HepG2 (cell line): ENCODE measurements at regions not wholly inside any gene's neighbourhood (a gene's known extent, or its start where the extent isn't known, plus 50 kb on each side); places are given as distances from the start of the nearest gene placed in this dataset.

Experiments used
- ATAC-seq: fragments of 200-7000 bp; cut with Tn5 transposase; 3 replicates; pipeline ENCODE4 v1.9.1; 2020; ENCODE audit warnings: mild to moderate bottlenecking, moderate library complexity
- BruUV-seq: library from RNA; stranded (reverse); fragments of 400-500 nt; replicated peaks from 2 replicates; lab custom pipeline; 2021; lab: Mats Ljungman, UMichigan
- CTCF ChIA-PET: fragments of 300-600 bp; formaldehyde crosslinking; extraction: SDS; loops from one replicate; lab custom pipeline; 2021; ENCODE audit warnings: low total read pairs, inconsistent platforms, low intra/inter-chr PET ratio; lab: Yijun Ruan, JAX
- POLR2A ChIA-PET: fragments of 350-600 bp; sonication (Branson Sonifier 250); formaldehyde crosslinking; loops from one replicate; lab custom pipeline; 2020; ENCODE audit warnings: antibody characterized with exemption, inconsistent platforms; lab: Yijun Ruan, JAX
- DNase-seq: peaks from one replicate; pipeline ENCODE4 v3.0.0-alpha.2; 2015; ENCODE audit warnings: low spot score
- FAIRE-seq: peaks from 3 replicates; lab custom pipeline; 2011; peaks lifted over from hg19 to GRCh38; lab: Jason Lieb, UNC
- H2AFZ ChIP-seq: one replicate; pipeline ENCODE4 v1.6.1; 2011; ENCODE audit warnings: low read length, inconsistent platforms
- H3K27ac ChIP-seq: fragments of 300-600 bp; 3 replicates; pipeline ENCODE4 v1.8.0; 2011; ENCODE audit warnings: mixed run types, mild to moderate bottlenecking, mixed read lengths, low read length, inconsistent platforms; ENCODE audit not compliant: insufficient read depth; ENCODE audit errors: extremely low read length
- H3K27me3 ChIP-seq, 2 experiments: fragments of 200-600 bp in 1 of 2; 2 replicates in 1 of 2; 3 replicates in 1 of 2; pipeline versions ENCODE4 v1.6.0 to v1.8.0; 2011; ENCODE audit warnings: low read length in 2 of 2, mild to moderate bottlenecking in 2 of 2, moderate library complexity in 2 of 2, inconsistent platforms in 1 of 2; ENCODE audit not compliant: insufficient read depth in 2 of 2, control insufficient read depth in 1 of 2
- H3K36me3 ChIP-seq, 2 experiments: fragments of 200-600 bp in 1 of 2; replicated peaks in 1 of 2; 2 replicates in 1 of 2; 3 replicates in 1 of 2; pipeline versions ENCODE4 v1.5.1 to v1.8.0; 2011; ENCODE audit warnings: low read length in 2 of 2, inconsistent platforms in 1 of 2; ENCODE audit not compliant: insufficient read depth in 2 of 2, control insufficient read depth in 1 of 2
- H3K4me1 ChIP-seq: 2 replicates; pipeline ENCODE4 v1.5.1; 2012; ENCODE audit warnings: low read length, inconsistent platforms; ENCODE audit not compliant: insufficient read depth
- H3K4me2 ChIP-seq: 2 replicates; pipeline ENCODE4 v1.6.0; 2011; ENCODE audit warnings: low read depth, low read length, inconsistent platforms
- H3K4me3 ChIP-seq, 3 experiments: fragments of 200-600 bp in 1 of 3; sonication (generic), shearing (Covaris generic) in 1 of 3; replicated peaks in 1 of 3; 2 replicates each; pipeline ENCODE4 v1.5.1; 2011 to 2016; ENCODE audit warnings: low read length in 3 of 3, inconsistent platforms in 2 of 3, low read depth in 2 of 3, mild to moderate bottlenecking in 2 of 3, control low read depth in 1 of 3, mixed read lengths in 1 of 3; ENCODE audit not compliant: insufficient read depth in 1 of 3
- H3K79me2 ChIP-seq: one replicate; pipeline ENCODE4 v1.6.1; 2011; ENCODE audit warnings: low read length, inconsistent platforms; ENCODE audit not compliant: insufficient read depth
- H3K9ac ChIP-seq: 2 replicates; pipeline ENCODE4 v1.6.0; 2011; ENCODE audit warnings: mild to moderate bottlenecking, low read depth, low read length, inconsistent platforms; ENCODE audit not compliant: insufficient read depth
- H3K9me3 ChIP-seq: 2 replicates; pipeline ENCODE4 v1.5.1; 2012; ENCODE audit warnings: mild to moderate bottlenecking, low read length
- H4K20me1 ChIP-seq: 2 replicates; pipeline ENCODE4 v1.6.0; 2011; ENCODE audit warnings: inconsistent platforms, mild to moderate bottlenecking, low read length, moderate library complexity; ENCODE audit not compliant: insufficient read depth
- ATM ChIP-seq: fragments of 450-650 bp; IDR thresholded peaks from 2 replicates; pipeline ENCODE4 v1.7.1; 2017; ENCODE audit warnings: mild to moderate bottlenecking, borderline replicate concordance
- CTCF ChIP-seq: sonication (generic); formaldehyde crosslinking; IDR thresholded peaks from 2 replicates; pipeline ENCODE4 v1.5.0; 2020; ENCODE audit warnings: mild to moderate bottlenecking, missing genetic modification reagents, moderate library complexity
- ELK4 ChIP-seq: sonication (generic); formaldehyde crosslinking; IDR thresholded peaks from 2 replicates; pipeline ENCODE4 v1.9.0; 2021; ENCODE audit warnings: missing genetic modification reagents, borderline replicate concordance
- FOXO4 ChIP-seq: sonication (generic); formaldehyde crosslinking; conservative IDR thresholded peaks from 2 replicates; pipeline ENCODE4 v1.8.1; 2023; ENCODE audit warnings: missing genetic modification reagents
- KMT2A ChIP-seq: sonication (generic); formaldehyde crosslinking; IDR thresholded peaks from 2 replicates; pipeline ENCODE4 v1.4.0; 2020; ENCODE audit warnings: missing genetic modification reagents
- LRRFIP1 ChIP-seq: sonication (generic); formaldehyde crosslinking; conservative IDR thresholded peaks from 2 replicates; pipeline ENCODE4 v1.4.0; 2020; ENCODE audit warnings: missing genetic modification reagents
- MYNN ChIP-seq: sonication (generic); formaldehyde crosslinking; IDR thresholded peaks from 2 replicates; pipeline ENCODE4 v1.4.0; 2020; ENCODE audit warnings: mild to moderate bottlenecking, low read depth, missing genetic modification reagents
- RBAK ChIP-seq: sonication (generic); formaldehyde crosslinking; IDR thresholded peaks from 2 replicates; pipeline ENCODE4 v1.5.1; 2020; ENCODE audit warnings: mild to moderate bottlenecking, missing genetic modification reagents
- TIGD3 ChIP-seq: sonication (generic); formaldehyde crosslinking; IDR thresholded peaks from 2 replicates; pipeline ENCODE4 v1.5.1; 2020; ENCODE audit warnings: mild to moderate bottlenecking, missing genetic modification reagents, borderline replicate concordance
- ZNF12 ChIP-seq: sonication (generic); formaldehyde crosslinking; IDR thresholded peaks from 2 replicates; pipeline ENCODE4 v1.5.0; 2020; ENCODE audit warnings: missing genetic modification reagents
- ZNF326 ChIP-seq: sonication (generic); formaldehyde crosslinking; IDR thresholded peaks from 2 replicates; pipeline ENCODE4 v1.4.0; 2020; ENCODE audit warnings: missing genetic modification reagents, borderline replicate concordance
- ZNF34 ChIP-seq: sonication (generic); formaldehyde crosslinking; IDR thresholded peaks from 2 replicates; pipeline ENCODE4 v1.4.0; 2020; ENCODE audit warnings: mild to moderate bottlenecking, missing genetic modification reagents, borderline replicate concordance
- ZNF563 ChIP-seq: sonication (generic); formaldehyde crosslinking; IDR thresholded peaks from 2 replicates; pipeline ENCODE4 v1.8.0; 2022; ENCODE audit warnings: mild to moderate bottlenecking, moderate library complexity, missing genetic modification reagents
- WGBS: methylation state at CpG from one replicate; pipeline ENCODE4 v1.1.6; 2017; ENCODE audit warnings: low lambda C conversion rate; 5-methylcytosine and 5-hydroxymethylcytosine counted together
- in situ Hi-C: cut with HindIII; loops from 2 replicates; pipeline ENCODE4 v1.10.0; 2017; ENCODE audit warnings: low pct_unique_long_range_greater_than_20kb; ENCODE audit not compliant: extremely low pct_ligation_motif_present
- intact Hi-C: fragments of 100-400 bp; cut with micrococcal nuclease; formaldehyde crosslinking; loops from one replicate; pipeline ENCODE4 v1.10.0; 2022; ENCODE audit not compliant: unreplicated experiment

GRCh38 chr1:193890935-193891334 is 704.5 kb upstream of the B3GALT2 start (continued):
- TF ChIP-seq FOXO4 (CRISPR knock-in tag): no peak
- TF ChIP-seq ZNF563: no peak
- TF ChIP-seq ELK4 (CRISPR knock-in tag): no peak
- TF ChIP-seq TIGD3 (CRISPR knock-in tag): no peak
- TF ChIP-seq MYNN (CRISPR knock-in tag): no peak
- TF ChIP-seq ZNF12: no peak
- no peak for TF ChIP-seq KMT2A
- TF ChIP-seq ATM: no peak

GRCh38 chr1:193884848-193885558 is 698.6 kb upstream of the B3GALT2 start:
- intact Hi-C loops: no loop called here
- H3K27ac ChIP-seq: no peak overlapping the region
- no peak for FAIRE-seq
- ChIA-PET CTCF (no interaction called here), POLR2A (no interaction called here)
- no peak overlapping the region for H3K9ac ChIP-seq
- 4% methylated on average over 5 of the region's 11 CpGs for WGBS
- ATAC-seq: peak; percentile 95
- H3K36me3 ChIP-seq: no peaks in the 10 kb centered on the region
- no TSS peak for BruUV-seq
- H3K4me2 ChIP-seq: 0 out of 2 replicates have a peak overlapping the region, but pooled peaks have one; percentile 7
- H4K20me1 ChIP-seq: no peaks in the 10 kb centered on the region
- no peaks in the 10 kb centered on the region for H3K4me1 ChIP-seq
- peak overlapping the region in 1 of 3 experiments; percentile 37; a peak in 1 of 6 replicates for H3K4me3 ChIP-seq
- H3K79me2 ChIP-seq: no peaks in the 10 kb centered on the region
- no peak for DNase-seq
- no peaks in the 10 kb centered on the region; a peak in 1 of 5 replicates for H3K27me3 ChIP-seq
- no peaks in the 10 kb centered on the region for H3K9me3 ChIP-seq
- TF ChIP-seq LRRFIP1 (CRISPR knock-in tag) (no peak), CTCF (CRISPR knock-in tag) (peak; percentile 41), ZNF326 (CRISPR knock-in tag) (no peak), RBAK (no peak), ZNF34 (CRISPR knock-in tag) (no peak)
- TF ChIP-seq, all 625 proteins: peak for 1
- no peak overlapping the region for H2AFZ ChIP-seq
- in situ Hi-C loops: no loop called here
